OCI-LY7 (cell line): ENCODE measurements at regions not wholly inside any gene's neighbourhood (a gene's known extent, or its start where the extent isn't known, plus 50 kb on each side); places are given as distances from the start of the nearest gene placed in this dataset.

Source experiments
- BruUV-seq: library from RNA; stranded (reverse); fragments of 400-500 nt; replicated peaks from 2 replicates; lab custom pipeline; 2021; lab: Mats Ljungman, UMichigan
- CTCF ChIA-PET: fragments of 300-600 bp; sonication (Branson Sonifier 250); formaldehyde crosslinking; loops from one replicate; lab custom pipeline; 2022; ENCODE audit warnings: antibody characterized with exemption; ENCODE audit not compliant: unreplicated experiment; lab: Charles Lee
- POLR2A ChIA-PET: fragments of 300-600 bp; sonication (Branson Sonifier 250); formaldehyde crosslinking; loops from one replicate; lab custom pipeline; 2022; ENCODE audit warnings: antibody characterized with exemption; lab: Charles Lee
- DNase-seq: peaks from one replicate; pipeline ENCODE4 v3.0.0-alpha.2; 2015; ENCODE audit warnings: low spot score
- H2AFZ ChIP-seq: fragments of 200-600 bp; sonication (generic), shearing (Covaris generic); 2 replicates; pipeline ENCODE4 v1.6.1; 2014; ENCODE audit warnings: mild to moderate bottlenecking, antibody characterized with exemption, low read length, moderate library complexity
- H3K27ac ChIP-seq: fragments of 200-600 bp; sonication (generic); 2 replicates; pipeline ENCODE4 v1.5.1; 2014; ENCODE audit warnings: mixed run types, low read depth, mild to moderate bottlenecking, moderate library complexity, low read length, inconsistent platforms; ENCODE audit not compliant: poor library complexity, severe bottlenecking
- H3K36me3 ChIP-seq: fragments of 200-600 bp; sonication (generic); 2 replicates; pipeline ENCODE4 v1.6.1; 2014; ENCODE audit warnings: mild to moderate bottlenecking, antibody characterized with exemption, low read length, moderate library complexity, mixed read lengths; ENCODE audit not compliant: insufficient read depth
- H3K4me1 ChIP-seq: fragments of 200-600 bp; sonication (generic); 2 replicates; pipeline ENCODE4 v1.5.1; 2014; ENCODE audit warnings: mild to moderate bottlenecking, low read length; ENCODE audit not compliant: insufficient read depth, poor library complexity, severe bottlenecking
- H3K4me2 ChIP-seq: fragments of 200-600 bp; sonication (generic); 2 replicates; pipeline ENCODE4 v1.6.1; 2014; ENCODE audit warnings: mild to moderate bottlenecking, low read length
- H3K4me3 ChIP-seq: fragments of 200-600 bp; sonication (generic); 2 replicates; pipeline ENCODE4 v1.5.1; 2014; ENCODE audit warnings: mild to moderate bottlenecking, low read depth, low read length; ENCODE audit not compliant: poor library complexity, severe bottlenecking
- H3K79me2 ChIP-seq: fragments of 200-600 bp; sonication (generic); 2 replicates; pipeline ENCODE4 v1.6.1; 2016; ENCODE audit warnings: low read depth, mild to moderate bottlenecking, low read length, moderate library complexity, mixed read lengths; ENCODE audit not compliant: insufficient read depth
- H3K9me2 ChIP-seq: fragments of 200-600 bp; sonication (generic); 2 replicates; pipeline ENCODE4 v1.6.1; 2016; ENCODE audit warnings: mild to moderate bottlenecking, low read length, mixed read lengths; ENCODE audit not compliant: insufficient read depth
- H3K9me3 ChIP-seq: fragments of 200-600 bp; sonication (generic); 2 replicates; pipeline ENCODE4 v1.6.1; 2014; ENCODE audit warnings: mild to moderate bottlenecking, mixed run types, low read length, mixed read lengths
- H4K20me1 ChIP-seq: fragments of 200-600 bp; sonication (generic); 2 replicates; pipeline ENCODE4 v1.6.1; 2014; ENCODE audit warnings: mild to moderate bottlenecking, antibody characterized with exemption, low read length, moderate library complexity, mixed read lengths; ENCODE audit not compliant: insufficient read depth
- EZH2phosphoT487 ChIP-seq: fragments of 200-600 bp; sonication (generic); IDR thresholded peaks from 2 replicates; pipeline ENCODE4 v1.6.1; 2018; ENCODE audit warnings: low read depth, borderline replicate concordance, mild to moderate bottlenecking, mixed run types, antibody characterized with exemption, low read length, moderate library complexity, mixed read lengths
- intact Hi-C: fragments of 100-400 bp; cut with micrococcal nuclease; formaldehyde crosslinking; loops from one replicate; pipeline ENCODE4 v1.10.0; 2022; ENCODE audit not compliant: unreplicated experiment
- TF ChIP-seq, protein P1 (sequence below): fragments of 200-600 bp; sonication (generic); conservative IDR thresholded peaks from 2 replicates; pipeline ENCODE4 v1.5.1; 2014; ENCODE audit warnings: mild to moderate bottlenecking, antibody characterized with exemption, low read length, moderate library complexity, mixed read lengths

DNA sequence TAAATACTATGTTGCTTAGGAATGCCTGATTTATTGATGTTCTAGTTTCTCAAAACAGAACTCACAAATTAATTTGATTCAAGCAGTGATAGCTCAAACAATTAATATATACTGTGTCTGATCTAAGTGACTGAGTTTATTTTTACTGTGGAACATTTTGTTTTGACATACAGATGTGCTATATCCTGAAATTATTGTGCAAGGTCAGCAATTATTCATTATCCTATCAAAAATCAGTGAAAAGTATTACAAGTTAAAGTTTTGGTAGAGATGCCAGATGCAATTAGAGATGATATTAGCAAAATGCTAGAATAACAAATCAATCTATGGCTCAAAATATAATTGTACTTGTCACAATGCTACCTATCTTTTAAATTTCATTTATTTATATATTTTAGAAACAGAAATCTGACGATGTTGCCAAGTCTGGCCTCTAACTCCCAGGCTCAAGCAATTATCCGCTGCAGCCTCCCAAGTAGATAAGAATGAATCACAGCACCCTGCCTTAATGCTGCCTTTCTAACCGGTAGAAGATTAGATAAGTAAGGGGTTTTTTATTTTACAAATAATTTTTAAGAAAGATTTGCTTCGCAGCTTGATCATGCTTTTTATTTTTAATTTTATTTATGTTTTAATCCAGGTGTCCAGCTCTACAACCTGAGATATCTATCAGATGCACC, 825.5 kb upstream of the NDST4 start:
- ChIA-PET CTCF (no interaction called here), POLR2A (no interaction called here)
- no peaks in the 10 kb centered on the region for H3K4me1 ChIP-seq
- no TSS peak for BruUV-seq
- H3K36me3 ChIP-seq, result no peaks in the 10 kb centered on the region
- DNase-seq, result no peak
- no peak overlapping the region for H3K4me3 ChIP-seq
- no peaks in the 10 kb centered on the region for H3K79me2 ChIP-seq
- H3K4me2 ChIP-seq, result no peak overlapping the region
- TF ChIP-seq, protein P1, sequence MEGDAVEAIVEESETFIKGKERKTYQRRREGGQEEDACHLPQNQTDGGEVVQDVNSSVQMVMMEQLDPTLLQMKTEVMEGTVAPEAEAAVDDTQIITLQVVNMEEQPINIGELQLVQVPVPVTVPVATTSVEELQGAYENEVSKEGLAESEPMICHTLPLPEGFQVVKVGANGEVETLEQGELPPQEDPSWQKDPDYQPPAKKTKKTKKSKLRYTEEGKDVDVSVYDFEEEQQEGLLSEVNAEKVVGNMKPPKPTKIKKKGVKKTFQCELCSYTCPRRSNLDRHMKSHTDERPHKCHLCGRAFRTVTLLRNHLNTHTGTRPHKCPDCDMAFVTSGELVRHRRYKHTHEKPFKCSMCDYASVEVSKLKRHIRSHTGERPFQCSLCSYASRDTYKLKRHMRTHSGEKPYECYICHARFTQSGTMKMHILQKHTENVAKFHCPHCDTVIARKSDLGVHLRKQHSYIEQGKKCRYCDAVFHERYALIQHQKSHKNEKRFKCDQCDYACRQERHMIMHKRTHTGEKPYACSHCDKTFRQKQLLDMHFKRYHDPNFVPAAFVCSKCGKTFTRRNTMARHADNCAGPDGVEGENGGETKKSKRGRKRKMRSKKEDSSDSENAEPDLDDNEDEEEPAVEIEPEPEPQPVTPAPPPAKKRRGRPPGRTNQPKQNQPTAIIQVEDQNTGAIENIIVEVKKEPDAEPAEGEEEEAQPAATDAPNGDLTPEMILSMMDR, result no peak
- TF ChIP-seq EZH2phosphoT487, result no peak
- intact Hi-C loops, result no loop called here
- H3K9me2 ChIP-seq, result no peaks in the 10 kb centered on the region
- H2AFZ ChIP-seq, result no peak overlapping the region
- no peaks in the 10 kb centered on the region for H4K20me1 ChIP-seq
- no peak overlapping the region for H3K27ac ChIP-seq
- H3K9me3 ChIP-seq, result no peaks in the 10 kb centered on the region

DNA sequence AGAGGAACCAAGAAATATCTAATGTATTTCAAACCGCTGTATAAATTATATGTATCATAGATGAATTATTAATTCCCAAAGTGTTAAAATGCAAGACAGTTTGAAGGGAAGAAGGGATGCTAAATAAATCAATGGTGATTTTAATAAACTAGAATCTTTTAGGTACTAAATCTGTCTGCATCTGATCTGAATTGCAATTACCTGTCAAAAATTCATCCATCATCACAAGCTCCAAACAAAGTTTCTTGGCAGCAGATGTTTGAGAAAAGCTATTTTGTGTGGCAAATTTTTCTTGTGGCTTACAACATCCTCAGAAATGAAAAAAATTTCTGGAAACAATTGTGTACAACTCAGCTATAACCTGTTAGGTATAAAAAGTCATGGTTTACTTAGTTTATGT, 816.0 kb upstream of the NDST4 start:
- BruUV-seq, result no TSS peak
- no peaks in the 10 kb centered on the region for H3K36me3 ChIP-seq
- no peaks in the 10 kb centered on the region for H4K20me1 ChIP-seq
- no peak overlapping the region for H3K4me2 ChIP-seq
- no peak overlapping the region for H3K27ac ChIP-seq
- H2AFZ ChIP-seq, result no peak overlapping the region
- ChIA-PET POLR2A (no interaction called here), CTCF (no interaction called here)
- intact Hi-C loops, result no loop called here
- H3K9me2 ChIP-seq, result no peaks in the 10 kb centered on the region
- no peaks in the 10 kb centered on the region for H3K9me3 ChIP-seq
- H3K4me3 ChIP-seq, result no peak overlapping the region
- no peak for DNase-seq
- no peaks in the 10 kb centered on the region for H3K4me1 ChIP-seq
- TF ChIP-seq, protein P1, result no peak
- no peak for TF ChIP-seq EZH2phosphoT487
- no peaks in the 10 kb centered on the region for H3K79me2 ChIP-seq

DNA sequence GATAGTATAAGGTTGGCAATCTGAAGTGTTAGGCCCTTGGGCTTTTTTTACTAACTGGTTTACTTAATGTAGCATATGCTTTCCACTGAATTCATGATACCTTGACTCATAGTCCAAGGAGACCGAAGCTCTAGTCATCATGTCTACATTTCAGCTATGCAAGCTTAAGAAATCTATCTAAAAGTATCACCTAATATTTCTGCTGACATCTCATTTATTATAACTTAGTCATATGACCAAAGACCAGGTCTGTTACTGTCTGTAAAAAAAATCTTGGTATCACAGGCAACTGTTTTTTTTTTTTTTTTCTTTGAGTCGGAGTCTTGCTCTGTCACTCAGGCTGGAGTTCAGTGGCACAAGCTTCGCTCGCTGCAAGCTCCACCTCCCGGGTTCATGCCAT, 814.0 kb upstream of the NDST4 start:
- Histone ChIP-seq H3K36me3 (no peaks in the 10 kb centered on the region), H2AFZ (no peak overlapping the region), H3K79me2 (no peaks in the 10 kb centered on the region), H3K4me3 (no peak overlapping the region), H3K4me1 (no peaks in the 10 kb centered on the region), H3K9me3 (no peaks in the 10 kb centered on the region), H4K20me1 (no peaks in the 10 kb centered on the region), H3K4me2 (no peak overlapping the region), H3K27ac (no peak overlapping the region), H3K9me2 (no peaks in the 10 kb centered on the region)
- BruUV-seq, result no TSS peak
- DNase-seq, result no peak
- TF ChIP-seq EZH2phosphoT487, result no peak
- TF ChIP-seq, protein P1, result no peak
- ChIA-PET POLR2A (interaction anchor here (0.7 to 1.2 kb wide), 2 partner anchors 28 to 81 kb away, joined by 3 read pairs; no protein-coding TSS in a partner anchor), CTCF (no interaction called here)
- intact Hi-C loops, result no loop called here
